GM12878 (cell line): ENCODE measurements at regions not wholly inside any gene's neighbourhood (a gene's known extent, or its start where the extent isn't known, plus 50 kb on each side); places are given as distances from the start of the nearest gene placed in this dataset.
"Not testable (repeated sequence)": the region's sequence is repeated elsewhere in the genome, so short reads cannot be mapped to it uniquely, and the experiment has no call there.

Source experiments
- ATAC-seq: fragments of 200-7000 bp; cut with Tn5 transposase; 3 replicates; pipeline ENCODE4 v1.9.1; 2020; ENCODE audit warnings: mild to moderate bottlenecking, moderate library complexity
- BruUV-seq: library from RNA; stranded (reverse); fragments of 400-500 nt; replicated peaks from 2 replicates; lab custom pipeline; 2021; lab: Mats Ljungman, UMichigan
- CTCF ChIA-PET: fragments of 300-600 bp; sonication (Branson Sonifier 250); formaldehyde crosslinking; extraction: SDS; loops from one replicate; lab custom pipeline; 2021; ENCODE audit warnings: inconsistent platforms; lab: Yijun Ruan, JAX
- POLR2A ChIA-PET: fragments of 350-600 bp; formaldehyde crosslinking; extraction: SDS; loops from one replicate; lab custom pipeline; 2021; ENCODE audit warnings: inconsistent platforms; lab: Charles Lee
- RAD21 ChIA-PET: fragments of 300-600 bp; sonication (Branson Sonifier 250); formaldehyde crosslinking; loops from one replicate; lab custom pipeline; 2023; ENCODE audit warnings: antibody characterized with exemption; ENCODE audit not compliant: unreplicated experiment; lab: Charles Lee
- SMC1A ChIA-PET: fragments of 300-600 bp; sonication (Branson Sonifier 250); formaldehyde crosslinking; loops from one replicate; lab custom pipeline; 2023; ENCODE audit not compliant: unreplicated experiment, uncharacterized antibody; lab: Charles Lee
- DNase-seq: peaks from one replicate; pipeline ENCODE4 v3.0.0-alpha.2; 2011; ENCODE audit warnings: low read depth, low spot score
- FAIRE-seq: peaks from 3 replicates; lab custom pipeline; 2011; peaks lifted over from hg19 to GRCh38; lab: Jason Lieb, UNC
- H2AFZ ChIP-seq: 2 replicates; pipeline ENCODE4 v1.6.0; 2011; ENCODE audit warnings: low read depth, low read length, control low read depth; ENCODE audit not compliant: control insufficient read depth
- H3K27ac ChIP-seq: 2 replicates; pipeline ENCODE4 v1.5.1; 2011; ENCODE audit warnings: control low read depth; ENCODE audit not compliant: control insufficient read depth, insufficient read depth
- H3K27me3 ChIP-seq, 2 experiments: replicated peaks in 1 of 2; 2 replicates each; pipeline versions ENCODE4 v1.6.0 to v1.6.1; 2011; ENCODE audit warnings: low read length in 1 of 2; ENCODE audit not compliant: control insufficient read depth in 2 of 2, insufficient read depth in 2 of 2
- H3K36me3 ChIP-seq, 2 experiments: 2 replicates each; pipeline ENCODE4 v1.5.1; 2011; ENCODE audit warnings: low read length in 1 of 2; ENCODE audit not compliant: control insufficient read depth in 2 of 2, insufficient read depth in 2 of 2
- H3K4me1 ChIP-seq: 2 replicates; pipeline ENCODE4 v1.6.1; 2011; ENCODE audit warnings: mild to moderate bottlenecking, low read length, moderate library complexity, mixed read lengths; ENCODE audit not compliant: control insufficient read depth, insufficient read depth
- H3K4me2 ChIP-seq: 2 replicates; pipeline ENCODE4 v1.6.0; 2011; ENCODE audit warnings: control low read depth; ENCODE audit not compliant: control insufficient read depth, insufficient read depth
- H3K4me3 ChIP-seq: fragments of 200-600 bp; sonication (generic); 2 replicates; pipeline ENCODE4 v1.5.1; 2016
- H3K79me2 ChIP-seq: 2 replicates; pipeline ENCODE4 v1.6.0; 2011; ENCODE audit warnings: low read length; ENCODE audit not compliant: control insufficient read depth, insufficient read depth
- H3K9ac ChIP-seq: 2 replicates; pipeline ENCODE4 v1.8.0; 2011; ENCODE audit warnings: low read length, control low read depth, mixed read lengths; ENCODE audit not compliant: control insufficient read depth, insufficient read depth
- H3K9me3 ChIP-seq: replicated peaks from 3 replicates; pipeline ENCODE4 v1.5.1; 2011; ENCODE audit warnings: mild to moderate bottlenecking, low read length; ENCODE audit not compliant: control insufficient read depth, insufficient read depth
- H4K20me1 ChIP-seq: 2 replicates; pipeline ENCODE4 v1.6.0; 2011; ENCODE audit not compliant: control insufficient read depth, insufficient read depth
- WGBS: methylation state at CpG from one replicate; pipeline ENCODE4 v1.1.6; 2016; ENCODE audit warnings: low lambda C conversion rate; ENCODE audit not compliant: insufficient replicate concordance, insufficient coverage; ENCODE audit errors: missing lambda C conversion rate; 5-methylcytosine and 5-hydroxymethylcytosine counted together
- in situ Hi-C: fragments of 300-500 bp; cut with MboI; formaldehyde crosslinking; loops from 9 replicates; pipeline ENCODE4 v1.14.3; 2018; ENCODE audit warnings: mixed read lengths
- intact Hi-C: fragments of 100-400 bp; cut with micrococcal nuclease; formaldehyde crosslinking; loops from one replicate; pipeline ENCODE4 v1.14.2; 2022; ENCODE audit not compliant: unreplicated experiment

DNA sequence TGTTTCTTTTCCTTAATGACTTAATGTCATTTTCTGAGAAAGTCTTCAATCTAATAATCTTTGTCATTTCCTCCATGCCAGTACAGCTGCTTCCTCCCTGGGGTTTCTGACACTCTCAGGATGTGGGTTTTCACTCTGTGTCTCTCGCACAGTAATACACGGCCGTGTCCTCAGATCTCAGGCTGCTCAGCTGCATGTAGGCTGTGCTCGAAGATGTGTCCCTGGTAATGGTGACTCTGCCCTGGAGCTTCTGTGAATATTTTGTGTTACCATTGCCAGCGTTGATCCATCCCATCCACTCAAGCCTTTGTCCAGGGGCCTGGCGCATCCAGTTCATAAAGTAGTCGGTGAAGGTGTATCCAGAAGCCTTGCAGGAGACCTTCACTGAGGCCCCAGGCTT is 97.6 kb downstream of the OR4M2 start:
- H3K4me1 ChIP-seq, H3K79me2 ChIP-seq, H3K27ac ChIP-seq, H3K4me2 ChIP-seq, POLR2A ChIA-PET, DNase-seq, SMC1A ChIA-PET, H3K4me3 ChIP-seq, H3K36me3 ChIP-seq, BruUV-seq, H2AFZ ChIP-seq, H3K9me3 ChIP-seq, in situ Hi-C loops, intact Hi-C loops, RAD21 ChIA-PET, H3K27me3 ChIP-seq, CTCF ChIA-PET, H4K20me1 ChIP-seq, H3K9ac ChIP-seq, ATAC-seq: not testable (repeated sequence)
- peak; percentile 54 for FAIRE-seq
- no CpG with 5 or more reads among the region's 7 CpGs for WGBS

DNA sequence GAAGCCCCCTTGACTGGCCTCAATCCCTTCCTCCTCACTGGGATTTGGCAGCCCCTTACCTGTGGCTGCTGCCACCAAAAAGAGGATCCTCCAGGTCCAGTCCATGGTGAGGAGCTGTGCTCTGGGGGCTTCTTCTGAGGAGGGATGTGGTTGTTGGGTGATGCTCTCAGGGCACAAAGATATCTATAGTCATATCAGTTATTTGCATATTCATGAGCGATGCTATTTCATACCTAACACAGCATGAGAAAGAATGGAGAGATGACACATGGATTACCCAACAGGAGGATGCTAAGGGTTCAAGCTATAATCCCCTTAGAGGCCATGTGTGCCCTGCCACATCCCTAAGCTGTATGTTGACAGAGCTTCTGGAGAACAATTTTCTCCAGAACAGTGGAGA is 98.1 kb downstream of the OR4M2 start:
- WGBS: no CpG with 5 or more reads among the region's 1 CpG
- BruUV-seq, intact Hi-C loops, CTCF ChIA-PET, H3K4me2 ChIP-seq, H4K20me1 ChIP-seq, RAD21 ChIA-PET, H3K4me1 ChIP-seq, SMC1A ChIA-PET, H3K36me3 ChIP-seq, H3K4me3 ChIP-seq, H3K27me3 ChIP-seq, DNase-seq, H3K9ac ChIP-seq, ATAC-seq, H3K9me3 ChIP-seq, H2AFZ ChIP-seq, H3K79me2 ChIP-seq, H3K27ac ChIP-seq, in situ Hi-C loops, POLR2A ChIA-PET: not testable (repeated sequence)
- peak; percentile 23 for FAIRE-seq

DNA sequence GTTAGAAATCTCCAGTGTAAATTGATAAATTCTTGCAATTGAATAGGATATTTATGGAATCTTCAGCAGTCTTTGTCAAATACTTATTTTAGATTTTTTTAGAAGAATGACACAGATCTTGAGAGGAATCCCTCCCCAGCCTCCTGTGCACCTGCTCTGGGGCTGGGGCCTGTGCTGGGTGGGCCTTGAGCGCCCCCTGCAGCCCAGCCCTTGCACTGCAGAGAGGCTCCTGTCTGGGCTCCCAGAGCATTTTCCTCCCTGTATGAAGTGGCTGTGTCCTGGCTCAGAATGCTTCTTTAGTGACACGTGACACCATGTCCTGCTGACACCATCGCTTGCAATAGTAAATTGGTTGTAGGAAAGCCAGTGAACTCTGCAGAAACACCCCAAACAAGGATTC is 98.7 kb downstream of the OR4M2 start:
- H3K27me3 ChIP-seq, H2AFZ ChIP-seq, RAD21 ChIA-PET, FAIRE-seq, BruUV-seq, H3K9me3 ChIP-seq, H3K9ac ChIP-seq, H4K20me1 ChIP-seq, H3K36me3 ChIP-seq, H3K27ac ChIP-seq, intact Hi-C loops, H3K4me3 ChIP-seq, CTCF ChIA-PET, DNase-seq, SMC1A ChIA-PET, in situ Hi-C loops, H3K79me2 ChIP-seq, POLR2A ChIA-PET, H3K4me1 ChIP-seq, H3K4me2 ChIP-seq: not testable (repeated sequence)
- 0 out of 3 replicates have a peak, but pooled peaks have one; percentile 19 for ATAC-seq
- no CpG with 5 or more reads among the region's 3 CpGs for WGBS

DNA sequence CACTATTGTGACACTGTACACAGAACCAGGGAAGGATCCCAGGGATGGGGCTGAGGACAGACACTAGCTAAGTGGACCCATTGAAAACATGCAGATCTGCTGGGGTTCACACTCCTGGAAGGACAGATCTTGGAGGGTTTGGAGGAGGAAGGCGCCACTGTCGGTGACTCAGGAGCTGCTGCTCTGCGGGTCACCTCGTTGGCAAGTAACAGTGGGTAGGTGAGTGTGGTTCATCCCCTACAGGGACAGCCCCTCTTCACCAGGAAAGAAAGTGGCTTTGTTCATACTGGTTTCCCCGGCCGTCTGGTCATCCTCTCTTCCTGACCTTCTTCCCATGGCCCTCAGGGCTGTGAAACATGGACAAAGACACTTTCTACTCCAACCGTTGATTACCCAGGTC is 100.3 kb downstream of the OR4M2 start:
- H3K4me2 ChIP-seq, BruUV-seq, H3K27ac ChIP-seq, H4K20me1 ChIP-seq, H2AFZ ChIP-seq, H3K9me3 ChIP-seq, DNase-seq, FAIRE-seq, intact Hi-C loops, in situ Hi-C loops, ATAC-seq, RAD21 ChIA-PET, H3K9ac ChIP-seq, H3K79me2 ChIP-seq, SMC1A ChIA-PET, H3K27me3 ChIP-seq, H3K36me3 ChIP-seq, POLR2A ChIA-PET, CTCF ChIA-PET, H3K4me3 ChIP-seq, H3K4me1 ChIP-seq: not testable (repeated sequence)
- no CpG with 5 or more reads among the region's 7 CpGs for WGBS
